Hematopoietic multipotent progenitor cell treated with erythropoietin and hydrocortisone succinate and interleukin-3 and kit ligand, for 6 days (in vitro differentiated cells): ENCODE measurements at regions not wholly inside any gene's neighbourhood (a gene's known extent, or its start where the extent isn't known, plus 50 kb on each side); places are given as distances from the start of the nearest gene placed in this dataset.

ENCODE experiments used
- DNase-seq: peaks from one replicate; pipeline ENCODE4 v3.0.0-alpha.2; 2015

- DNase-seq: no peak
These were observed 263.6 kb downstream of the CTTN start for GRCh38 chr11:70661761-70662501.

DNA sequence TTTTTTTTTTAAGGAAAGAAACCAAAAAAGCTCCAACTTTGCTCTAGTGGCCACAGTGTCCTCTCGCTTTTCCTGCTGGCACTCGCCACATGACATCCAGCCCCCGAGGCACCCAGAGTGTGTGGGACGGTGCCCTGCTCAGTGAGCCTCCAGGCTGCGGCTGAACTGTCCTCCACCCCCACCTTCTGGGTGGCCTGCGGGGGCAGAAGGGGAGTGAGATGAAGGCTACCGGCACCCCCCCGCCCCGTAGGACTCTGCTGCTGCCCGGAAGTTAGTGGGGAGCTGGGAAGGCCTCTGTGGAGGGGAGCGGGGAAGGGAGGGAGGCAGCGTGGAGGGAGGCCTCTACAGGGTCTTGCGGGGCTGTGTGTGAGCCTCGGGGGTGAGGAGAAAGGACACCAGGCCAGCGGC is 264.4 kb downstream of the CTTN start:
- DNase-seq: no peak

- DNase-seq: no peak
These were observed 265.5 kb downstream of the CTTN start for GRCh38 chr11:70663815-70664214.

DNA sequence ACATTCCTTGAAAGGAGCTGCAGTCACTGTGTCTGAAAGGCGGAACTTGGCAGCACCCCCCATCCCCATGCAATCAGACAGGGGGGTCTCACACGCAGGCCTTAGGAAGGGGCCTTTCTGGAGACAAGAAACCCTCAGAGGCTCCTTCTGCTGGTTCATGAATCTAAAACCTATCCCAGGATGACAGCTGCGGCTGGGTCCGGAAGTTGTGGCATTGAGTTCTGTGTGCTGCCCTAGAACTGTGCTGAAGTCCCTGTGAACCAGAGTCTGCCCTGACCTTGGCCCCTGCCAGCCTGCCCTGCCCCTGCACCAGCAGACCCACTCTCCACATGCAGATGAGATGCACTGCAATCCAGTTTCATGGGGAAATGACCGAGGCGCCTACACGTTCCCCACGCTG is 268.0 kb downstream of the CTTN start:
- DNase-seq: no peak

GRCh38 chr11:70667767-70668166 is 269.4 kb downstream of the CTTN start:
- no peak for DNase-seq

GRCh38 chr11:70668204-70669202 is 270.2 kb downstream of the CTTN start:
- no peak for DNase-seq

- no peak for DNase-seq
These were observed 271.0 kb downstream of the CTTN start for GRCh38 chr11:70669281-70669680.

DNA sequence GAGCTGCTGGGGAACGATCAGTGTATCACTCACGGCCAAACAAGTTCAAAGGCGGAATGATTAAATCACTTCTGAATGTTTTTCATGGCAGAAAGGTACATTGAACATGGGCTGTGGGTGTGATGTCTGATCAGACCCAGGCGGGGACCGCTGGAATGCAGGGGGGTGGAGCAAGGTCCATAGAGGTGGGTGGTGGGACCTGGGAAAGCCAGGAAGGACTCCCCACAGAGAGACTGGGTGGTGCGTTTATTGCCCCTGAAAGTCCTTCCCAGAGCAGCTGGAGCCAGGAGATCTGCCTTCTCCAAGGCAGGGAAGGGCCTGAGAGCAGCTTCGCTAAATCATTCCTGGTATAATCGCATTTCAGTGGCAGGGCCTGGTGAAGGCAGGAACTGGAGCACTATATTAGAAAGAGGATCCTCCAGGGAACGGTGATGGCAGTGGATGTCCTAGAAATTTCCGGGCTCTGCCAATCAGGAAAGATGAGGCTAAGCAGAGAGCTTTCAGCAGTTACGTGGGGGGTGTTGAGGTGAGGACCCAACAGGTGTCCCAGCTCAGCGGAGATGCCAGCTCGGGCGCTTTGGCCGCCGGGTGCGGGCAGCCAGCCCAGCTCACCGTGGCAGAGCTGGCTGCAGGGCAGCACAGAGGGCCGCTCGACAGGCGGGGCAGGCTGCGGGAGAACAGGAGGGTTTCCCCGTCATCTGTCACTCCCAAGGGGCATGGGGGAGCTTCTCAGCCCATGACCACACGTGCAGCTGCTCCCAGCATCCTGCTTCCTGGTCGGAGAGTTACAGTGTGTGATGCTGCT is 271.7 kb downstream of the CTTN start:
- DNase-seq: no peak

DNA sequence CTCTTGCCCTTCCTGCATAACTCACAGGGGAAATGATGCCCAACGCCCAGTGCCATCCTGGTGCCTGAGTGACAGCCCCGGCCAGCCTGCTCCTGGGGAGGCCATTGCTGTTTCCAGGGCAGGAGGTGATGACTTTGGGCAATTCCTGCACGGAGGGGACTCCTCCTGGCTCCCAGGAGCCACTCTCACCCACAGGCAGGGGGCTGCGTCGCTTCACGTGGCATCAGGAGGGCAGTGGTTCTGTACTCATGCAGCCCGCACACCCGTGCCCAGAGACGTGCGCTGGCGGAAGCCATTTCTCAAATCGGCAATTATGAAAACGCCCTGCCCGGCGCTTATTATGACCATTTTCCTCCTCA is 272.3 kb downstream of the CTTN start:
- no peak for DNase-seq

DNA sequence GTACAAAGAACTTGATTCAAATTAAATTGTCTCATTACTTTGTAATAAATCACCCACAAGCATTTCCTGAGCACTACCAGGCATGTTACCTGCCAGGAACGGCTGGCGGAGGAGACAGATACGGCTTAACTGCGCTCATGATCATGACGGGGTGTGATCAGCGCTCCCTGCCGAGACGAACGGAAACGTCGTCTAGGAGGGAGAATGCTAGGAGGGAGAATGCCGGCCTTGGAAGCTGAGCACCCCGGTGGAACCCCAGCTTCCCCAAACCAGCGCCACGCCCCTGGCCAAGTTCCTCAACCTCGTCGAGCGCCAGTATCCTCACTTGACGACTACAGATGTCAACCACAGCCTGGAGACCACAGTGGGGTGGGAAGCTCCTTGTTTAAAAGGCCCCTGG is 272.8 kb downstream of the CTTN start:
- DNase-seq: peak; percentile 4

DNA sequence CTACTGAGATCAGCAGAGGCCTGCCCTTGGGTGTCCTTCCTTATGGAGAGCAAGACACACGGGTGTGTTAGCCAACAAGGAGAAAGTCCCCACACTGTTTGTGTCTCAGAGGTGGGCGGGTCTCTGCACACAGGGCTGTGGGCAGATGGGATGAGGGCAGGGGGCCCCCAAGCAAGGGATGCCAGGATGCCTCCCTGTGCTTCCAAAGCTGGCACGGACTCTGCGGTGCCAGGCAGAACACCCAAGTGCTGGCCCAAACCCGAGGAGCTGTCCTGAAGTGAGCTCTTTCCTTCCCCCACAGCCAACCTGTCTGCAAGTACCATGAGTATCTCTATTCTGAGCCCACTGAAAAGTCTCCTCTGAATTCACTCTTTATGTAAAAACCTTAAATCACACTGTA is 273.3 kb downstream of the CTTN start:
- DNase-seq: no peak

DNA sequence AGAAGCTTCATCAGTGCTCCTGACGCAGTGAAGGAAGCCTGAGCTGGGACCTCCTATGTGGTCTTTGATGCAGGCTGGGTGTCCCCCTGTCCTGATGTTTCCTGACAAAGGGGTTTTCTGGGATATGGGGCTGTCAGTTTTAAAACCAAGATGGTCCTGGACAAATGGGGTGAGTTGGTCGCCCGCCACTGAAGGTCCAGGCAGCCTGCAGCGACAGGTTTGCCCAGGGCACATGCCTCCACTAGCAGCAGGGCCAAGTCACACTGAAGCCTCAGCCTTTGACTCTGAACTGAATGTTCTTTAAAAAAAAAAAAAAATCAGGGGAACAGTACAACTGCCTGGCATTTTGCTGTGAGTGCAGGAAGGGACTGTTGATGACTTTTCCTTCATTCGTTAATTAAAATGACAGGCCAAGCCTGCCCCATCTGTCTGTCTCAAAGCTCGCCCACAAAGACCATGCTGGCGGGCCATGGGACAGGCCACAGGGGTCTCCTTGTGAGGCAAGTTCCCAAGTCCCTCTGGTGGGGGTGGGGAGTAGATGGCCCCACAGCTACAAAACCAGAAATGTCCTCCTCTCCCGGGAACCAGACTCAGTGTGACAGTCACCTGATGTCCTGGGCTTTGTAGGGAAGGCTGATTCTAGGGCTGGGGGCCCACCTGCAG is 274.8 kb downstream of the CTTN start:
- no peak for DNase-seq

- DNase-seq: no peak
These were observed 276.3 kb downstream of the CTTN start for GRCh38 chr11:70674605-70675004.

DNA sequence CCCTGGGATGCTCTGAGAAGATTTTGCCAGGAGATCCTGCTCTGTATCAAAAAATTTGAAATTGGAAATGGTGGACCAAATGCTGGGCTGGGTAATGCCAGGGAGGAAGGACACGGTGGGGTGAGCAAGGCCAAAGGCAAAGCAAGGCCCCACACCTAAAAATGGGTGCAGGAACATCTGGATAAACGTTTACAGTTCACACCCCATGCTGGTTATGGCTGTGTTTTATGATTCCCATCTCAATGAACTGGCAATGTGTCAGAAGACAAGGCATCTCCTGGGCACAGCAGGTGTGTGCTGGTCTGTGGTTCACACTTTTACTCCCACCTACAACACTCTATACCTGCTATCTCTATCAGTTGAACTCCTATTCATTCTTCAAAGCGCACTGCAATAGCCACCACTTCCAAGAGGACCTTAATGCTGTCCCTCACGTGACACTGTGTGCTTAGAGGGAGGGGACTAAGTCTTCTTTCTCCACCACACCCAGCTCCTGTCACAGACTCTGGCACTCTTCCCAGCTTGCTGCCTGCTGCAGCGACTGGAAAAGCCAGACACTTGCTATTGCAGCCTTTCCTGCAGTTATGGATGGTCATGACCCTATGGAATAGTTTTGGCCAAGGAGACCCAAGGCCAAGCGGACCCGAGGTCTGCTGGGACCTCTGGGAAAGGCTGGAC is 277.5 kb downstream of the CTTN start:
- peak; percentile 59 for DNase-seq

DNA sequence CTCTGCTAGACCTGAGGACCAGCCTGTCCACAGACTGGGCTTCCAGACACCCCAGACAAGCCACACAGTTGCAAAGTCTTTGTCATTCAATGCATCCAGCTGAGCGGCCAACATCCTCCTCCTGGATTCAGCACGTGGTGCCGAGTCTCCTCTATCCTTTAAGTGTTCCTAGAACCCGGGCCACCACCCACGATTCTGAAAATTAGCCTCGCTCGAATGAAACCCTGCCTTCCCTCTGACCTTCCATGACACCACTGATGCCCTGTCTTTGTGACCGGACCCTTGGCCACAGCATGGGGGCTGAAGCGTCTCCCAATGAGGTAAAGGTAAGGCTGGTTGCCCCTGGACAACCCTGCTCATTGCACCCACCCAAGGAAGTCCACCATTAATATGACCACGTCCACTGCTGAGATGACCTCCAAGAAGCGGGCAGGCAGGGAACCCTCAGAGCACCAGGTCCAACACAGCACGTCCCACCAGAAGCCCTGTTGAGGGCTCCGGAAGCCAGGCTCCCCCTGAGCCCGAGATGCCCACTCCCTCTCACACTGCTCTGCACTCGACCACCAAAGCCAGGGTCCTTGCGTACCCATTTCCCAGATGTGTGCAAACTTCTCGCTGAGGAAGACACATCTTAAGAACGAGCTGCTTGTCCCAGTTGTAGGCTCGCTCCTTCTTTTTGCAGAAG is 279.0 kb downstream of the CTTN start:
- DNase-seq: no peak

DNA sequence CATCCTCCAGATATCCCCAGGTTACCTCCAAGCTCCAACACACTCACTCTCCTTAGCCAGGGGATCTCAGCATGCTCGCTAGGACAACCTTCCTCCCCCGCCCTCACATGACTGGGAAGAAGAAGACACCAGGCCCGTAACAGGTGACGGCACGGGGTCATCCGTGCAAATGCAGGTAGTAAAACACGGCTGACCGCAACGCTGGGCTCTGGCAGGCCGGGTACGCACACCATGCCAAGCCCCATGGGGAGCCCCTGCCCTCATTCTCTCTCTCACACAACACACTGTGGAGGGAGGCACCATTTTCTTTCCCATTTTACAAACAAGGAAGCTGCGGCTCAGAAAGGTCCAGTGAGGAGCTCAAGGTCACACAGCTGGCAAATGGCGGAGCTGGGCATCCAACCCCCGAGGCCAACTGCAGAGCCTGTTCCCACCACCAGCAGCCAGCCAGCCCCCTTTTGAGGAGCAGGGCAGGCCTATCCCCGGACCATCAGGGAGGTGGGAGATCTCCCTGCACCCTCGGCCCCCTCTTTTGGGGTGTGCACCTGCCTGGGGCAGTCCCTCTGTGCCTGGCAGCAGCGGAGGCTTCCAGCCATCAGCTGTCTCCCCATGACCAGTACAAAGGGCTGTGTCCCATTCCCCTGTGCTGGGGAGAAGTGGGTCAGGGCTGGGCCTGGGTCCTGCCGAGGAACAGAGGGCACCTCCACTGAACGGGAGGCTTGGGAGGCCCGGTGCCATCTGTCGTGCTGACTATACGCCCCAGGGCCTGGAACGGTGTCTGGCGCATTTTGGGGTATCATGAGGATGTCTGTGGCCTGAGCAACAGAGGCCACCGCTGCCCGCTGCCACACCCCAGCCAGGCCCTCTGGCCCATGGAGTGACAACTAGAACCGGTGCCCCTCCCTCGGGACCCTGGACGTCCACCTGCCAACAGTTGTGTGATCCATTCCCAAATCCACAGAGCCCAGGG is 280.9 kb downstream of the CTTN start:
- no peak for DNase-seq

DNA sequence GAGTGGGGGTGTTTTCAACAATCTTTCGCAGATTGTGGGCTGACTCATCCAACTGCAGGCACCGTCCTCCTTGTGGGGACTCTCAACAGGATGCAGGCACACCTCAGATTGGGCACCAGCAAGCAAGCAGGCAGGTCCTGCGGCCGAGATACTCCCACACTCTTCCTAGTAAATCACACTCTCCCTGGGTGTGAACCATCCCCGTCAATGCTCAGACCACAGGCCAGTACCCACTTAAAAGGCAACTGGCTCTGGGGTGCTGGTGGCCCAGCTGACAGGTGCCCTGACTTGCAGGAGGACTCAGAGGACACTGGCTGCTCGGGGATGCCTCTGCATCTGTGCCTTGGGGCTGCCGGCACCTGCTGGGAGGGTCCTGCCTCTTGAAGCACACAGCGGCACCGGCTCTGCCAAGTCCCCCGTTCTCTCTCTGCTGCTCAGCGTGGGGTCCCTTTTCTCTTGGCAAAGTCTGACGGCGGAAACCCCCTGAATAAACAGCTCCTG is 282.5 kb downstream of the CTTN start:
- no peak for DNase-seq

DNA sequence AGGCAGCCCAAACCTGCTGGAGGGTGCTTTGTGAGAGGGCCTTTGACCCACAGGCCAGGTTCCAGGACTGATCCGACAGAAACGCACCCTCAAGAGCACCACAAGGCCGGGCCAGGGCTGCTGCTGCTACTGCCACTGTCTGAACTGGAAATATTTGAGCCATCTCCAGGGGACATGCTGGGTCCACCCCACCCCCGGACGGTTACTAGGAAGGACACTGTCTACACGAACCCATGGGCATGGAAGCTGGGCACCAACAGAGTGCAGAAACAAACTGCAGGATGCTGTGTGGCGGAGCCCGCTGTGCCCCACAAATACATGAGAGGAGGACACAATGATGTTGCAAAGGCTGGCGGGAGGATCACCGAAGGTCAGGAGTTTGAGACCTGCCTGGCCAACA is 283.7 kb downstream of the CTTN start:
- no peak for DNase-seq

- DNase-seq: no peak
These were observed 284.4 kb downstream of the CTTN start for GRCh38 chr11:70682760-70683159.

- no peak for DNase-seq
These were observed 289.4 kb downstream of the CTTN start for GRCh38 chr11:70687716-70688115.
